HG03432 (cell line): ENCODE measurements at regions not wholly inside any gene's neighbourhood (a gene's known extent, or its start where the extent isn't known, plus 50 kb on each side); places are given as distances from the start of the nearest gene placed in this dataset.
"Not testable (repeated sequence)": the region's sequence is repeated elsewhere in the genome, so short reads cannot be mapped to it uniquely, and the experiment has no call there.

Experiments
- ATAC-seq: cut with Tn5 transposase; IDR thresholded peaks from one replicate; pipeline ENCODE4 v1.9.1; 2021; ENCODE audit warnings: mild to moderate bottlenecking, moderate library complexity; ENCODE audit not compliant: unreplicated experiment

DNA sequence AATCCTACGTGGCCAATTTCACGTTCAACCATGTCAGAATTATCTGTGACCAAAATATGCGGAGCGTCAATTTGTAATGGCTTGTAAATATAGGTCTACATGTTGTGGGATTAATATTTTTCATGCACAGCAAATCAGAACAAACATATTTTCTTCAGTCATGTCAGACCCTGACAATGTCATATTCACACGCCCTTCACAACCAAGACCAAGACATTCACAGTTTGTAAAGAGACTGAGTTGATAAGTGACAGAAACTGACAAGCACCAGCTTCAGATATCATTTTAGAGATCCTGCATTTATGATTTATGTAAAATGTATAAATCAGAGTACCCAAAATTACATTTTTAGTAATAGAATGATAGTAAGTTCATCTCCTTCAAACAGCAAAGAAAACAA, 57.3 kb upstream of the NOVA1 start:
- ATAC-seq = no peak

DNA sequence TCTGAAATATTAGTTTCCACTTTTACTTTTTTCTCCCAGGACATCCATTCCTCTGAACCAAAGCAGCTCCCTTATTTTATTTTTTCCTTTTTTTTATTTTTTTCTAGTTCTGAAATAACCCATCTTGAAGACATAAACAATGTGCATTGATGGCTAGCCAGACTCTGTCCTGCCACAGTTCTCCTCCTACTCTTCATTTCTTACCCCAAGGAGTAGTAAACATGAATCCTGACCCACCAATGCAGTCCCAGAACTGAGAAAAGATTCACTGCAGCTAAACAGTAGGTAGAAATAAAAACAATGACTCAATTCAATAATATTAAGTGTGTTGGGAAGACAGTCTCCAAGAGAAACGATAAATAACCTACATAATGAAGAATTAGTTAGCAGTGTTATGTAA, 65.7 kb upstream of the NOVA1 start:
- no peak for ATAC-seq

DNA sequence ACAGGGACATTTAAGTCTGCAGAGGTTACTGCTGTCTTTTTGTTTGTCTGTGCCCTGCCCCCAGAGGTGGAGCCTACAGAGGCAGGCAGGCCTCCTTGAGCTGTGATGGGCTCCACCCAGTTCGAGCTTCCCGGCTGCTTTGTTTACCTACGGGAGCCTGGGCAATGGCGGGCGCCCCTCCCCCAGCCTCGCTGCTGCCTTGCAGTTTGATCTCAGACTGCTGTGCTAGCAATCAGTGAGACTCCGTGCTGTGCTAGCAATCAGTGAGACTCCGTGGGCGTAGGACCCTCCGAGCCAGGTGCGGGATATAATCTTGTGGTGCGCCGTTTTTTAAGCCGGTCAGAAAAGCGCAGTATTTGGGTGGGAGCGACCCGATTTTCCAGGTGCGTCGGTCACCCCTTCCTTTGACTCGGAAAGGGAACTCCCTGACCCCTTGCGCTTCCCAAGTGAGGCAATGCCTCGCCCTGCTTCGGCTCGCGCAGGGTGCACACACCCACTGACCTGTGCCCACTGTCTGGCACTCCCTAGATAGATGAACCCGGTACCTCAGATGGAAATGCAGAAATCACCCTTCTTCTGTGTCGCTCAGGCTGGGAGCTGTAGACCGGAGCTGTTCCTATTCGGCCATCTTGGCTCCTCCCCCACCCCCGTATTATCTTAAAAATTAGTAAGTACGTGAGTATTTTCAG, 81.0 kb upstream of the NOVA1 start:
- not testable (repeated sequence) for ATAC-seq

DNA sequence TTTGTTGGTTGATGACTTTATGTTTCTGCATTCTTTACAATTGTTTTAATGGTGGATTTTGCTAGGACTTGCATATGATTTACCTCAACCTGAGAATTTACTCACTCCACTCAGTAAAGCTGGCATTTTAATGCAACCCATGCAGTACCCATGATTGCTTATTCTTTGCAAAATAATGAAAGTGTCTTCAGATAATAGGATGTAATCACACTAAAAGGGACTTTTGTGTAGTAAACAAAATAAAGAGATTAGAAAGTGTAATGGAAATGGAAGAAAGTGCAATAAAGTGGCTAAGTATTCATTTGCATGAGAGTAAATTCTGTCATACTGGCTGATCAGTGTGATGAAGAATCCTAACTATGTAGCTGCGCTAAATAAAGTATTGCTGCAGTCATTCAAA, 87.6 kb upstream of the NOVA1 start:
- no peak for ATAC-seq

DNA sequence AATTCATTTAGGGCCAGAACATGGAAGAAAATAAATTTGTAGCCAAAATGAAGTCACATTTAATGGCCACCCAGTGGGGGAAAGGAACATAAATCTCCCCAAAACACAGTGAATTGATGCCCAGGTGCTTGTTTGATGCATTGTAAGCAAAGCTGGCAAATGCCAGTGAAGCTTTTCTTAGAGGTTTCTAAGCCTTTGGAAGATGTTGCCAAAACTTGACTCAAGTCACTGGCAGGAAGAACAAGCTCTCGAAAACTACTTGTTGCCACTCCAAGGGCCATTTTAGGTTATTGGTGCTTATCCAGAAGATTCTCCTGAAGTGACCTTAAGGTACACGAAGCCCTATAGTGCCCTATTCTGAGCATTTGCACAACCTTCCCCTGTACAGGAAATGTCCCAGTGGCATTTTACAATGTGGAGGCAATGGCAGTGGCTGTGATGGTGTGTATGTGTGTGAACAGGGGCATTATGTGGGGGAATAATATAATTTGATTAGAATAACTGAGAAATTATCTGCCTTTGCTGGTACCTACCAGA, 89.5 kb upstream of the NOVA1 start:
- ATAC-seq = no peak

DNA sequence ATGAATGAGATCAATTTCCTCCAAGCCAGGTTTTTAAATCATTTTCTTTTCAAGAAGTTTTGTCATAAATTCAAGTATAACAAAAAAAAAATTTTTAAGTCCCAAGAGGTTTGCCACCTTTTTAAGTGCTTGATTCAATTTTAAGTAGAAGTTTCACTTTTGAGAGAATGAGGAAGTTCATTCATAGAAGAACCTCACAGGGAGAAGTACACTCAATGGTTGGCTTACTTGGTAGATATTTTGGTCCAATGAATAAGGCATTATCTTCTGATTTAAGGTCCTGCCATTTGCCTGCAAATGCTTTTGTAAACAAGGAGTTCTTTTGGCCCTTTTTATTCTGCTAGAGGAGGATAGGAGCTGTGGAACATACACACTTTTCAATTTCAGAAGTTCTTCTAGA, 96.7 kb upstream of the NOVA1 start:
- no peak for ATAC-seq

DNA sequence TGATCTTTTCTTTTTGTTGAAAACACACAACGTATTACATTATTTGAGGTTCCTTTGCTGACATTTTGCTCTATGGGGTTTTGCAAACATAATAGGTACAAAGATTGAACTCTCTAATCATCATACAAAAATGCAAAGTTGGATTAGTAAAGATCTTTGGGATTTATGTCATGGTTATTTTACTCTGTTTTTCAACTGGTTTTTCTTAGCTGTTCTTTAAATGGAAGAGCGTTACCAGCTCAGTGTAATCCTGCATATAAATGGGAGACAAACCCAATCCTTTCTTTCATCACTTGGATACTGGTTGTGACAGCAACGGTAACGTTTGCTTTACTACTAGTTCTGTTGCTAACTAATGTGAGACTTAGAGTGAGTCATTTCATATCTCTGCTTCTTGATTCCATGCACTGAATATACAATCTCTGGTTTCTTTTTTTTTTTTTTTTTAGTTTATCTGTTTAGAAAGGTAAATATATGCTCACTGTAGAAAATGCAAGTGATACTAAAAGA, 104.9 kb upstream of the NOVA1 start:
- no peak for ATAC-seq

DNA sequence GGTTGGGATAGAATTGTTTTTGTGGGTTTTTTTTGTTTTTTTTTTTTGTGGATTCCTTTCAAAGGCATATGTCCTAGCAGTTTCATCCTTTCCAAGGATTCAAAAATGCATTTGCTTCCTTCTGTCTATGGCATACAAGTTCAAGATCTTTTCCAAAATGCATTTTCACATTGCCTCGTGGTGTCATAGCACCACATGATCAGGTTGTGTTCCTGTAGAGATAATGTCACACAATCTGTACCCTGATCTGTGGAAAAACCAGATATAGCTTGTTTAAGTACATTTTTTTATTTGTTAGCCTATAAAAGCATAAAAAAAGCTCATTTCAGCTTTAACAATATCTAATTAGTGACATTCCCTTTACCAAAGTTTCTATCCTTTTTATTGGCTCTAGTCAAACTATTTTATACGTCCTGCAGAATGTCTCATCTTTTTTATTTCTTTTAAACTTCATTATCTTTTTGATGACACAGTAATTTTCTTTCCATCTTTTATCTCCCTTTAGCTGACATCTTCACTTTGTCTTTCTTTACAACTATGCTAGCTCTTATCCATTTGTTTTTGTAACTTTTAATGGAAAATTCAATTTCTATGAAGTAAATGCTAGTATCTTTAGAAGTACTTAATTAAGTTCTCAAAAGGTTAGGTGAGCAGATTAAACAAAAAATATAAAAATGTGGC, 106.0 kb upstream of the NOVA1 start:
- ATAC-seq = no peak

DNA sequence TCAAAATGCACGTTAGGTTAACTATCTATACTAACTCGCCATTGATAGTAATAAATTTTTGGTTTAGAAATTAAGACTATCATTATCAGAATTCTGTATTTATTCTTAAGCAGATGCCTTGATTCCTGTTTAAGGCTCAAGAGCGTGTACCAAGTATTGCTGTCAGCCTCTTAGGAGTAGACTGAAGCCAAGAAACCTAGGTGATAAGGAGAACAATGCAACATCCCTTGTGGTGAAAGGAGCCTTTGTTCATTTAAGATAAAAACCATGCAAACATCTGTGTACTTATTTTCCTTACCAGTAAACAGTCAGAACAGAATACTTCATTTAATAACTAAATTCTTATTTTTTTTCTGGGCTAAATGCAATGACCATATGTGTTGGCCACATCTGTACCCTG, 109.4 kb upstream of the NOVA1 start:
- no peak for ATAC-seq

DNA sequence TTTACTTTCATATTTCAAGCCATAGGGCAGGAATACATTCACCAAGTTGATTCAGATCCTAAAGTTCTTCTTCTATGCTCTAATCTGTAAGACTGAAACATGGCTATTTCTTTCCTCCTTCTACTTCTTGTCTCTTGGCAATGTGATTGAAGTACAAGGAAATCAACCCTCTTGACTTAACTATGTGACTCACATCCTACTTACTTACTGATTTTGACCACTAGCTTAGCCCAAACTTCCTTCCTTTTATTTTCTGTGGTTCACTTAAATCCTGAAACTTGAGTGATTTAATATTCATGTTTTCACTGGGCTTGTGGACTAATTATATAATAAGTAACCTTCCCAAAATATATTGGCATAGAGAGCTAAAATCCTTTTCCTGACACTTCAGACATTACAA, 111.2 kb upstream of the NOVA1 start:
- no peak for ATAC-seq

DNA sequence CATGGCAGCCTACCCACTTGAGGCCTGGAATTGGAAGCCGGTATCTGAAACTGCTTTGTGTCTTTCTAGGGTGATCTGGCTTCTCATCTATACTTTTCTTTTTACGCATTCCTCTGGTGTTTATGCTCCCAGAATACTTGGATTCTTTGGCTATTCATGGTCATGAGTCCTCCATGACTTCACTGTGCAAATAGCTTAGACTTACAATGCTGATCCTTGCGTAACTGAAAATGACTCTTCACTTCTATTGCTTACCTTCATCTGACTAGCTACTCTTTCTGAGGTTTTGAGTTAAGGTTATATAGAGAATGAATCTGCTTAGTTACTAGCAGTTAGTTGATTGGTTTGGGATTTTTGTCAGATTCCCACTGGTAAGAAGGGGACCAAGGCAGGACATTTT, 121.7 kb upstream of the NOVA1 start:
- no peak for ATAC-seq

DNA sequence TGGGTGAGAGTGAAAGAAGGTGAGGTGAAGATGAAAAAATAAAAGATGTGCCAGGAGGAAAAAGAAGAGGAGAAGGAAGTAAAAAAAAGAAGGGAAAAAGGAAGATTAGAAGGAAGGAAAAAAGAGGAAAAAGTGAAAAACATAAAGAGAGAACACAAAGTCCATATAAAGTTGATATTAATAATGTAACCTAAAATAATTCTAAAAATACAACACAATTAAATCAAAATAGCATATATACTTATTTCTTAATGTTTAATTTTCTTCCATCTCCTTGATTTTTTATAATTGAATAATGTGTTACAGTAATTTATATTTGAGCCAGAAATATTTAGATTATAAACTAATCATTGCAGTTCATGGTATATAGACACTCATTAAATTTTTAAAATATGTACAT, 124.4 kb upstream of the NOVA1 start:
- no peak for ATAC-seq

DNA sequence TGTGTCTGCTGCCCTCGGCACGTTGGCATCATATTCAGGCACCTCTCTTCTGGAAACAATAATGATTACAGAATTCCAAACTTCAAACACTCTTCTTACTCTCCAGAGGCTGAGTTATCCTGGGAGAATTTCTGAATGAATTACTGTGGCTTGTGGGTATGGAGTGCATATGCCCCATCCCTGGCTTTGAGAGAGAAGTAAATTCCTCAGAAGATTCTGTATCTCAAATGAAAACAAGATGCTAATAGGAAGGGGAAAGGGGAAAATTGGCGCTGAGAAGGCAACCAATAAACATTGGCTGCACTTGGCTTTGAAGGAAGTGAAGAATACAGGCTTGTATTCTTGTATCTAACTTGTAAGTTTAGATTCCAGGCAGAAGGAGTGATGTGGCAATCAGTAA, 132.0 kb upstream of the NOVA1 start:
- no peak for ATAC-seq

DNA sequence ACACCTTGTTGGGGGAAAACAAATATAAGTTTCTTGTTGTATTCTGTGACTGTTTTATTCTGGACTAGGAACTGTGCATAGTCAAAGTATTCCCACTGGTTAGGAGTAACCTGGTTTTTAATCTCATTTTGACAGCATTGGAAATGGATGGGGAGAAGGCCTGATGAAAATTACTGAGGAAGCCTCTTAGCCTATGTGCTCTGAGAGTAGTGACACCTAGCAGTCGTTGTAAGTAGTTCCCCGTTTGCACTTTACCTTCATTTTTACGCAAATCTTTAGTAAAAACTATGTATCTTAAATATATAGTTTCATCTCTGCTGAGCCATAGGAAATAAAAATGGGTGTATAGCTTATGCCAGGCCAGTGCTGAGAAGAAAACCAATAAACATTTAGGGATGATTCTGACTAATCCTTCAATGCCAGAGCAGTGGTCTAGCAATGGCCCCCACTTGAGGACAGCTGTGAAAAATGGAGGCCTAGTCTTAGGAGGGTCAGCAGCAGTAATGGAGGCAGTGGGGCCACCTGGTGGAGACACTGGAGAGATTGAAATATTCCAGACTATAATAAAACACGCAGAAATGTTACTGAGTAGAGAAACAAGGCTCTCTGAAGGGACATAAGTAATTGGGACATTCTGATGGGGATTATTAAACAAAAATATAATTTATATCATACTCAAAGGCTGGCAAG, 133.2 kb upstream of the NOVA1 start:
- no peak for ATAC-seq

DNA sequence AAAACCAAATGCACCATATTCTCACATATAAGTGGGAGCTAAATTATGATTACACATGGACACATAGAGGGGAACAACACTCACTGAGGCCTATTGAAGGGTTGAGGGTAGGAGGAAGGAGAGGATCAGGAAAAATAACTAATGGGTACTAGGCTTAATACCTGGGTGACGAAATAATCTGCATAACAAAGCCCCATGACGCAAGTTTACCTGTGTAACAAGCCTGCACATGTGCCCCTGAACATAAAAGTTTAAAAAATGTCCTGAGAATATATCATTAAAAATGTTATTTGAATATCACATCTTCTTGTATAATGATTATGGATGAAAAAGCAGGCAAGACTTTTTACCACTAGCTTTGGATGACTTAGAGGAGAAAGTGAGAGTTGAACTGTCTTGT, 138.0 kb upstream of the NOVA1 start:
- no peak for ATAC-seq

DNA sequence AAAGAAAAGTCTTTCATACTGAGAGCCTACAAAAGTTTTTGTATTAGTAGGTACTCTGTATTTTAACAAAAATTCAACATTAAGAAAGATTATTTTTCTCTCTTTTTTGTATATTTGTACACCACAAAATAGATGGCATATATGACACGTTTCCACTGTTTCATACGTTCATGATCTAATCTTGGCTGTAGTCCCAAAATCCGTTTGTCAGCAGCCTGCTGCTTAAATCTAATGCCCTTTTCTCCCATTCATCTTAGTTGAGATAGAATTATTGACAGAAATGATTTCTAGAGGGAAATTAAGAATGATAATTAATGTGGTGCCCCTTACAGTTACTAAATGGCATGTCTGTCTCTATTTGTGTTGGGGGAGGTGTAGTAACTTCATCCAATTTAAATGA, 140.7 kb upstream of the NOVA1 start:
- no peak for ATAC-seq

DNA sequence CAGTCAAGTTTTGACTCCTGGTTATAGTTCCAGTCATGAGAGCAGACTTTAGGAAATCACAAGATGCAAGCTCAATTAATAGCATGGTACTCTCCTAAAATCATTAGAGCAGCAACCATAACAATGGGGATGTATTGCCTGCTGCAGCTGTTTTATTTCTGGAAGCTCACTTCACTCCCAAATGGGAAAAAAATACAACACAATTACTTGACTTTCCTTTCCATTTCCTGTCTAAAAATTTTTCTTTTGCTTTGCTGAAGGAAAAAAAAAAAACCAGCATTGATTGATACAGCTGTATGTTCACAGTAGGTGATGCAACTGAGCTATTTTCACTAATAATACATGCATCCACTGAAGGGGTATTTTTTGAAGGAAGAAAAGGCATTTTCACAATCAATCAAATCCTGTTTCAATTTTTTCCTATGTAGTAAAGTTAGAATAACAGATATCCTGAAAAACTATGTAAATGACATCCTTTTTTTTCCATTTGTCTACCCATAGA, 143.9 kb upstream of the NOVA1 start:
- ATAC-seq = no peak

DNA sequence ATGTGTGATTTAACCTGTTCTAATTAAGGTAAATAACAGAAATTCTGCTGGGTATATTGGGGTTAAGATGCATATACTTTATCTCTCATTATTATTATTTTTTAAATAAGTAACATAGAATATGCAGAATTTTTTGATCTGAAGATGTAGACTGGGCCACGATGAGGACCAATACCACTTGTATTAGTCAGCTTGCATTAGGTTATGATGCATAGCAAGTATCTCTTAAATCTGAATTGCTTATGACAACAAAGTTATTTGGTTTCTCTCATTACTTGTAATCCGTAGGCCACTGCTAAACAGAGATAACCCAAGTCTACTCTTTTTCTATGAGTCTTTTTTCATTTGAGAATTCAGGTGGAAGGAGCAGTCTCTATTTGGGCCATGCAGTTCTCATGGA, 145.5 kb upstream of the NOVA1 start:
- no peak for ATAC-seq

DNA sequence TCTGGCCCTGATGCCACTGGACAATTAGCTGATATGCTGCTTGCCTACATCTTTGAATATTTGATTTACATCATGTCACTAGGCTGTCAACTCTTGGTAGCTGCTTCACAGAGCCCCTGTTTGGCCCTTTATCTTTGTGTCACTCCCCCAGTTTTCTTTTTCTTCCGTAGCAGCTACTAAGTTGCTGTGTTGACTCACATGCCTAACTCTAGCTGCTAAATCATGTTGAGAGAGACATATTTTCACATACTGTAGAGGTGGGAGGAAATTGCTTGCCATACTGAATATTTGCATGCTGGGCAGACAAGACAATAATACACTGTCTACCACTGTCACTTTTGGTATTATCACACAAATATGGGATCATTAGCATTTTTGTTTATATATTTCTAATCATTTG, 147.1 kb upstream of the NOVA1 start:
- ATAC-seq = no peak

DNA sequence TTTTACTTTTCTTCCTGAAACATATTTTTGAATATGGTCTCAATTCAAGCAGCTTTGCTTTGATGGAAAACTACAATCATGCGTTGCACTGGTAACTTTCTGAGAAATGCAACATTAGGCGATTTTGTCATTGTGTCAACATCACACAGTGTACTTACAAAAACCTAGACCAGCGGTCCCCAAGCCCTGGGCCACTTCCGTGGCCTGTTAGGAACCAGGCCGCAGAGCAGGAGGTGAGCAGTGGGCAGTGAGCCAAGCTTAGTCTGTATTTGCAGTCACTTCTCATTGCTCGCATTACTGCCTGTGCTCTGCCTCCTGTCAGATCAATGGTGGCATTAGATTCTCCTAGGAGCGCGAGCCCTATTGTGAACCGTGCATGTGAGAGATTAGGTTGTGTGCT, 163.7 kb upstream of the NOVA1 start:
- ATAC-seq = no peak

DNA sequence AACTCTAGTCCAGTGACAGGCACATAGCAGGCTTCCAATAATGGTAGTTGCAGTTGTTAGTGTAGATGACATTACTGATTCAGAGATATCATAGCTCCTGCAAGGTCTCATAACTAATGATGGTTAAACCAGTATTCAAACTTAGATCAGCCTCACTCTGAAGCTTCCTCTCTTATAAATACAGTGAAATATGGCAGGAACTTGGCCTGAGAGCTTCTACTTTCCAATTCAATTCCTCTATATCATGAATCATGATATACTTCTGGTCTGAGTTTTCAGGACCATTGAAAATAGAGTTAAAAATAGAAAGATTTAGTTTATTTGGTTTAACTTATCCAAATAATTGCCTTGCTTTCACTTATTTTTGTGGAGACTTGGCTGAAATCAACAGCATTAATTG, 167.5 kb upstream of the NOVA1 start:
- ATAC-seq = no peak
